SU-DHL-6 (cell line): ENCODE measurements at regions not wholly inside any gene's neighbourhood (a gene's known extent, or its start where the extent isn't known, plus 50 kb on each side); places are given as distances from the start of the nearest gene placed in this dataset.

Experiments
- H2AFZ ChIP-seq: fragments of 200-600 bp; sonication (generic); 2 replicates; pipeline ENCODE4 v1.6.1; 2014; ENCODE audit warnings: low read depth, mild to moderate bottlenecking, moderate library complexity, mixed read lengths, antibody characterized with exemption, low read length; ENCODE audit not compliant: severe bottlenecking
- H3F3A ChIP-seq: fragments of 200-600 bp; shearing (Covaris generic); 2 replicates; pipeline ENCODE4 v1.6.0; 2016; ENCODE audit warnings: antibody characterized with exemption, mild to moderate bottlenecking; ENCODE audit not compliant: insufficient read depth
- H3K27ac ChIP-seq: fragments of 200-600 bp; sonication (generic); 2 replicates; pipeline ENCODE4 v1.5.1; 2016; ENCODE audit warnings: low read depth, mild to moderate bottlenecking, low read length, moderate library complexity, mixed read lengths
- H3K27me3 ChIP-seq: fragments of 200-600 bp; sonication (generic), shearing (Covaris generic); 2 replicates; pipeline ENCODE4 v1.6.0; 2014; ENCODE audit warnings: mild to moderate bottlenecking, low read length
- H3K36me3 ChIP-seq: fragments of 200-600 bp; sonication (generic); 2 replicates; pipeline ENCODE4 v1.6.1; 2014; ENCODE audit warnings: mild to moderate bottlenecking, low read length, mixed read lengths
- H3K4me2 ChIP-seq: fragments of 300-600, 200-600 bp; shearing (Covaris generic), sonication (generic); 2 replicates; pipeline ENCODE4 v1.6.0; 2014; ENCODE audit warnings: low read length, low read depth, mild to moderate bottlenecking; ENCODE audit not compliant: poor library complexity, severe bottlenecking
- H3K4me3 ChIP-seq: fragments of 200-600 bp; sonication (generic); 2 replicates; pipeline ENCODE4 v1.5.1; 2014; ENCODE audit warnings: antibody characterized with exemption, low read length, mild to moderate bottlenecking, mixed read lengths; ENCODE audit not compliant: insufficient read depth, poor library complexity, severe bottlenecking
- H3K79me2 ChIP-seq: fragments of 200-600 bp; sonication (generic); 2 replicates; pipeline ENCODE4 v1.6.1; 2014; ENCODE audit warnings: mild to moderate bottlenecking, low read length, moderate library complexity; ENCODE audit not compliant: insufficient read depth
- H3K9ac ChIP-seq: fragments of 200-600 bp; sonication (generic); 2 replicates; pipeline ENCODE4 v1.7.0; 2014; ENCODE audit warnings: mild to moderate bottlenecking, low read length
- H3K9me2 ChIP-seq: fragments of 200-600 bp; sonication (generic); replicated peaks from 2 replicates; pipeline ENCODE4 v1.6.1; 2014; ENCODE audit warnings: low read length; ENCODE audit not compliant: insufficient read depth
- H3K9me3 ChIP-seq: fragments of 200-600 bp; sonication (generic); 2 replicates; pipeline ENCODE4 v1.6.1; 2014; ENCODE audit warnings: low read length, mixed read lengths; ENCODE audit not compliant: insufficient read depth
- H4K20me1 ChIP-seq: fragments of 200-600 bp; sonication (generic); 2 replicates; pipeline ENCODE4 v1.6.1; 2014; ENCODE audit warnings: low read depth, mild to moderate bottlenecking, antibody characterized with exemption, low read length, moderate library complexity, mixed read lengths
- CTCF ChIP-seq: fragments of 200-600 bp; sonication (generic); IDR thresholded peaks from one replicate; pipeline ENCODE4 v1.5.1; 2017; ENCODE audit warnings: antibody characterized with exemption, mild to moderate bottlenecking, low read length, moderate library complexity; ENCODE audit not compliant: insufficient read depth, poor library complexity, severe bottlenecking
- EZH2phosphoT487 ChIP-seq: fragments of 200-600 bp; sonication (generic), shearing (Covaris generic); conservative IDR thresholded peaks from 2 replicates; pipeline ENCODE4 v1.6.1; 2018; ENCODE audit warnings: mild to moderate bottlenecking, antibody characterized with exemption, low read length, moderate library complexity, mixed read lengths

- H3K4me3 ChIP-seq, result no peak overlapping the region
- TF ChIP-seq EZH2phosphoT487 (no peak), CTCF (no peak)
- no peak overlapping the region for H3K9ac ChIP-seq
- H3K9me3 ChIP-seq, result no peaks in the 10 kb centered on the region
- H4K20me1 ChIP-seq, result no peaks in the 10 kb centered on the region
- no peak overlapping the region for H2AFZ ChIP-seq
- no peaks in the 10 kb centered on the region for H3F3A ChIP-seq
- H3K27ac ChIP-seq, result no peak overlapping the region
- H3K36me3 ChIP-seq, result no peaks in the 10 kb centered on the region
- H3K79me2 ChIP-seq, result no peaks in the 10 kb centered on the region
- H3K4me2 ChIP-seq, result no peak overlapping the region
- H3K9me2 ChIP-seq, result no peaks in the 10 kb centered on the region
- no peaks in the 10 kb centered on the region for H3K27me3 ChIP-seq
Observed at GRCh38 chr6:6895929-6896328, 211.8 kb upstream of the RREB1 start.

- Histone ChIP-seq H3F3A (no peaks in the 10 kb centered on the region), H3K9me3 (no peaks in the 10 kb centered on the region), H3K9ac (no peak overlapping the region), H3K27ac (no peak overlapping the region), H3K4me3 (no peak overlapping the region), H2AFZ (no peak overlapping the region), H4K20me1 (no peaks in the 10 kb centered on the region), H3K4me2 (no peak overlapping the region), H3K79me2 (no peaks in the 10 kb centered on the region), H3K27me3 (no peaks in the 10 kb centered on the region), H3K9me2 (no peaks in the 10 kb centered on the region), H3K36me3 (no peaks in the 10 kb centered on the region)
- TF ChIP-seq CTCF (no peak), EZH2phosphoT487 (no peak)
Observed at GRCh38 chr6:6897140-6897539, 210.6 kb upstream of the RREB1 start.

- no peak overlapping the region for H3K27ac ChIP-seq
- no peaks in the 10 kb centered on the region for H3K27me3 ChIP-seq
- no peak overlapping the region for H3K9ac ChIP-seq
- no peaks in the 10 kb centered on the region for H3K9me2 ChIP-seq
- H3K36me3 ChIP-seq, result no peaks in the 10 kb centered on the region
- H3K9me3 ChIP-seq, result no peaks in the 10 kb centered on the region
- no peaks in the 10 kb centered on the region for H3F3A ChIP-seq
- H4K20me1 ChIP-seq, result no peaks in the 10 kb centered on the region
- no peaks in the 10 kb centered on the region for H3K79me2 ChIP-seq
- no peak overlapping the region for H3K4me2 ChIP-seq
- no peak overlapping the region for H3K4me3 ChIP-seq
- no peak for TF ChIP-seq EZH2phosphoT487
- no peak for TF ChIP-seq CTCF
- H2AFZ ChIP-seq, result no peak overlapping the region
Observed at GRCh38 chr6:6900569-6901204, 207.1 kb upstream of the RREB1 start.
